ENCODE measurements at regions not wholly inside any gene's neighbourhood (a gene's known extent, or its start where the extent isn't known, plus 50 kb on each side); places are given as distances from the start of the nearest gene placed in this dataset.
"Not testable (repeated sequence)": the region's sequence is repeated elsewhere in the genome, so short reads cannot be mapped to it uniquely, and the experiment has no call there.

DNA sequence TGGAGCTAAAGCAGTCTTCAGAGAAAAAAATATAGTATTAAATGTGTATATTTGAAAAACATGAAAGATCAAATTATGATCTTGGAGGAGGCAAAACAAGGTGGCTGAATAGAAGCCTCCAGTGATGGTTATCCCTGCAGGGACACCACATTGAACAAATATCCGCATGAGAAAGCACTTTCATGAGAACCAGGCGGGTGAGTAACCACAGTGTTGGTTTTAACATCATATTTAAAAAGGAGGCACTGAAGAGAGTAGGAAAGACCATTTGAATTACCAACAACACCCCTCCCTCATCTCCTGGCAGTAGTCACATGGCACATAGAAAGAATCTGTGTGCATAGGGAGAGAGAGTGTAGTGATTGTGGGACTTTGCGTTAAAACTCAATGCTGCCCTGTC, 759.6 kb upstream of the NRXN1 start:
- Histone ChIP-seq H3K36me3 (ENCODE audit: insufficient read depth, low read length) (no peaks in the 10 kb centered on the region), H3K9me3 (ENCODE audit: low read length) (no peaks in the 10 kb centered on the region), H3K4me3 (ENCODE audit: low read length) (no peak overlapping the region), H3K4me1 (ENCODE audit: insufficient read depth, low read length) (no peaks in the 10 kb centered on the region), H3K27me3 (ENCODE audit: insufficient read depth, low read length, poor library complexity, severe bottlenecking) (no peaks in the 10 kb centered on the region), H3K27ac (ENCODE audit: low read depth, low read length) (no peak overlapping the region)
- CTCF ChIA-PET: no interaction called here
- H3K27me3 Mint-ChIP-seq: no peaks in the 10 kb centered on the region
- H3K36me3 Mint-ChIP-seq: no peaks in the 10 kb centered on the region
- H3K4me3 Mint-ChIP-seq: no peak overlapping the region
- no peak for DNase-seq
- POLR2A ChIA-PET: no interaction called here
- H3K9me3 Mint-ChIP-seq: peaks cover 3 to 18% (median 9%) of the 10 kb centered on the region in 5 donors
- H3K4me1 Mint-ChIP-seq: no peaks in the 10 kb centered on the region
- no peak overlapping the region for H3K27ac Mint-ChIP-seq

GRCh38 chr2:51790854-51791253, 758.9 kb upstream of the NRXN1 start:
- no peak for DNase-seq
- Histone ChIP-seq H3K4me3 (ENCODE audit: low read length) (no peak overlapping the region), H3K9me3 (ENCODE audit: low read length) (no peaks in the 10 kb centered on the region), H3K36me3 (ENCODE audit: insufficient read depth, low read length) (no peaks in the 10 kb centered on the region), H3K27ac (ENCODE audit: low read depth, low read length) (no peak overlapping the region), H3K27me3 (ENCODE audit: insufficient read depth, low read length, poor library complexity, severe bottlenecking) (no peaks in the 10 kb centered on the region), H3K4me1 (ENCODE audit: insufficient read depth, low read length) (no peaks in the 10 kb centered on the region)
- CTCF ChIA-PET: no interaction called here
- POLR2A ChIA-PET: no interaction called here
- H3K27me3 Mint-ChIP-seq: no peaks in the 10 kb centered on the region
- no peaks in the 10 kb centered on the region for H3K36me3 Mint-ChIP-seq
- H3K4me3 Mint-ChIP-seq: no peak overlapping the region
- no peaks in the 10 kb centered on the region for H3K4me1 Mint-ChIP-seq
- no peak overlapping the region for H3K27ac Mint-ChIP-seq
- peaks cover 0 to 15% (median 8%) of the 10 kb centered on the region in 5 donors for H3K9me3 Mint-ChIP-seq

GRCh38 chr2:51789918-51790317, 758.0 kb upstream of the NRXN1 start:
- Histone ChIP-seq H3K27ac (ENCODE audit: low read depth, low read length) (no peak overlapping the region), H3K36me3 (ENCODE audit: insufficient read depth, low read length) (no peaks in the 10 kb centered on the region), H3K4me3 (ENCODE audit: low read length) (no peak overlapping the region), H3K4me1 (ENCODE audit: insufficient read depth, low read length) (no peaks in the 10 kb centered on the region), H3K27me3 (ENCODE audit: insufficient read depth, low read length, poor library complexity, severe bottlenecking) (no peaks in the 10 kb centered on the region), H3K9me3 (ENCODE audit: low read length) (no peaks in the 10 kb centered on the region)
- H3K36me3 Mint-ChIP-seq: no peaks in the 10 kb centered on the region
- DNase-seq: no peak
- no peak overlapping the region for H3K27ac Mint-ChIP-seq
- H3K4me3 Mint-ChIP-seq: no peak overlapping the region
- no peaks in the 10 kb centered on the region for H3K4me1 Mint-ChIP-seq
- H3K27me3 Mint-ChIP-seq: no peaks in the 10 kb centered on the region
- peaks cover 0 to 15% (median 7%) of the 10 kb centered on the region in 5 donors for H3K9me3 Mint-ChIP-seq
- ChIA-PET POLR2A (no interaction called here), CTCF (no interaction called here)

- no peak overlapping the region for H3K4me3 Mint-ChIP-seq
- H3K4me1 ChIP-seq (ENCODE audit: insufficient read depth, low read length): no peaks in the 10 kb centered on the region
- CTCF ChIA-PET: no interaction called here
- H3K36me3 Mint-ChIP-seq: no peaks in the 10 kb centered on the region
- no peaks in the 10 kb centered on the region for H3K4me1 Mint-ChIP-seq
- H3K9me3 Mint-ChIP-seq: peaks cover 0 to 8% (median 2%) of the 10 kb centered on the region in 5 donors
- POLR2A ChIA-PET: no interaction called here
- no peaks in the 10 kb centered on the region for H3K27me3 Mint-ChIP-seq
- H3K9me3 ChIP-seq (ENCODE audit: low read length): no peaks in the 10 kb centered on the region
- H3K27ac Mint-ChIP-seq: no peak overlapping the region
- H3K36me3 ChIP-seq (ENCODE audit: insufficient read depth, low read length): no peaks in the 10 kb centered on the region
- H3K27ac ChIP-seq (ENCODE audit: low read depth, low read length): no peak overlapping the region
- no peak overlapping the region for H3K4me3 ChIP-seq (ENCODE audit: low read length)
- DNase-seq: no peak
- no peaks in the 10 kb centered on the region for H3K27me3 ChIP-seq (ENCODE audit: insufficient read depth, low read length, poor library complexity, severe bottlenecking)
These were observed 751.2 kb upstream of the NRXN1 start for GRCh38 chr2:51782921-51783765.

DNA sequence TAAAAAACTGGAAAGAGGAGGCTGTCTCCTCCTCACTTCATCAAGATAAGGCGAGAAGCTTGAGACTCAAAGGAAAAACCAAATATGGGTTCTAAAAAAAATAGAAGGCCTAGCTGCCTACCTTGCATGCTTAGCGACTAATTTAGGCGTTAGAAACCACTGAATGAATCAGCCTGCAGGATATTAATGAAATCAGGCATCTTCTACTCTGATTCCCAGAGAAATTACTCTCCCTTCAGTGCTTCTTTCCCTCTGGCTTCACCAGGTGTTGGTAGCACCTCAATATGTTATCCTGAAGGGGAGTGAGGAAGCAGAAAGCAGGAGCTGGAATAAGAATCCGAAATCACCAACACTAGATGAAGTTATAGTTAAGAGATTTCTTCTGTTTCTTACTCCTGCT, 749.8 kb upstream of the NRXN1 start:
- CTCF ChIA-PET: no interaction called here
- Histone ChIP-seq H3K27me3 (ENCODE audit: insufficient read depth, low read length, poor library complexity, severe bottlenecking) (no peaks in the 10 kb centered on the region), H3K27ac (ENCODE audit: low read depth, low read length) (no peak overlapping the region), H3K4me1 (ENCODE audit: insufficient read depth, low read length) (no peaks in the 10 kb centered on the region), H3K9me3 (ENCODE audit: low read length) (no peaks in the 10 kb centered on the region), H3K36me3 (ENCODE audit: insufficient read depth, low read length) (no peaks in the 10 kb centered on the region), H3K4me3 (ENCODE audit: low read length) (no peak overlapping the region)
- Mint-ChIP-seq H3K36me3 (no peaks in the 10 kb centered on the region), H3K27ac (no peak overlapping the region), H3K4me3 (no peak overlapping the region), H3K9me3 (peaks cover 1 to 13% (median 5%) of the 10 kb centered on the region in 5 donors), H3K4me1 (no peaks in the 10 kb centered on the region), H3K27me3 (no peaks in the 10 kb centered on the region)
- POLR2A ChIA-PET: no interaction called here
- DNase-seq: no peak

DNA sequence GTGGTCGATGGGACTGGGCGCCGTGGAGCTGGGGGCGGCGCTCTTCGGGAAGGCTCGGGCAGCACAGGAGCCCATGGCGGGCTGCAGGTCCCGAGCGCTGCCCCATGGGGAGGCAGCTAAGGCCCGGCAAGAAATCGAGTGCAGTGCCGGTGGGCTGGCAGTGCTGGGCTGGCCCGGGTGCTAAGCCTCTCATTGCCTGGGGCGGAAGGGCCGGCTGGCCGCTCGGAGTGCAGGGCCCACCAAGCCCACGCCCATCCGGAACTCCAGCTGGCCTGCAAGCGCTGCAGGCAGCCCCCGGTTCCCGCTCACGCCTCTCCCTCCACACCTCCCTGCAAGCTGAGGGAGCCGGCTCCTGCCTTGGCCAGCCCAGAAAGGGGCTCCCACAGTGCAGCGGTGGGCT, 748.4 kb upstream of the NRXN1 start:
- H3K9me3 ChIP-seq (ENCODE audit: low read length): no peaks in the 10 kb centered on the region
- H3K4me3 Mint-ChIP-seq: no peak overlapping the region
- H3K4me3 ChIP-seq (ENCODE audit: low read length): no peak overlapping the region
- H3K36me3 ChIP-seq (ENCODE audit: insufficient read depth, low read length): no peaks in the 10 kb centered on the region
- H3K27ac Mint-ChIP-seq: no peak overlapping the region
- no peaks in the 10 kb centered on the region for H3K27me3 Mint-ChIP-seq
- no peaks in the 10 kb centered on the region for H3K4me1 ChIP-seq (ENCODE audit: insufficient read depth, low read length)
- H3K36me3 Mint-ChIP-seq: no peaks in the 10 kb centered on the region
- H3K27ac ChIP-seq (ENCODE audit: low read depth, low read length): no peak overlapping the region
- peaks cover 1 to 24% (median 5%) of the 10 kb centered on the region in 5 donors for H3K9me3 Mint-ChIP-seq
- H3K27me3 ChIP-seq (ENCODE audit: insufficient read depth, low read length, poor library complexity, severe bottlenecking): no peaks in the 10 kb centered on the region
- H3K4me1 Mint-ChIP-seq: no peaks in the 10 kb centered on the region
- CTCF ChIA-PET: no interaction called here
- no peak for DNase-seq
- POLR2A ChIA-PET: no interaction called here

- H3K4me1 Mint-ChIP-seq; H3K4me1 ChIP-seq (ENCODE audit: insufficient read depth, low read length); H3K36me3 ChIP-seq (ENCODE audit: insufficient read depth, low read length); H3K4me3 Mint-ChIP-seq; H3K36me3 Mint-ChIP-seq; POLR2A ChIA-PET; CTCF ChIA-PET; H3K9me3 ChIP-seq (ENCODE audit: low read length); H3K27ac ChIP-seq (ENCODE audit: low read depth, low read length); H3K27ac Mint-ChIP-seq; H3K4me3 ChIP-seq (ENCODE audit: low read length); H3K27me3 Mint-ChIP-seq; DNase-seq; H3K27me3 ChIP-seq (ENCODE audit: insufficient read depth, low read length, poor library complexity, severe bottlenecking): not testable (repeated sequence)
- H3K9me3 Mint-ChIP-seq: peaks cover 1 to 24% (median 7%) of the 10 kb centered on the region in 5 donors
These were observed 747.8 kb upstream of the NRXN1 start for GRCh38 chr2:51779723-51780122.

DNA sequence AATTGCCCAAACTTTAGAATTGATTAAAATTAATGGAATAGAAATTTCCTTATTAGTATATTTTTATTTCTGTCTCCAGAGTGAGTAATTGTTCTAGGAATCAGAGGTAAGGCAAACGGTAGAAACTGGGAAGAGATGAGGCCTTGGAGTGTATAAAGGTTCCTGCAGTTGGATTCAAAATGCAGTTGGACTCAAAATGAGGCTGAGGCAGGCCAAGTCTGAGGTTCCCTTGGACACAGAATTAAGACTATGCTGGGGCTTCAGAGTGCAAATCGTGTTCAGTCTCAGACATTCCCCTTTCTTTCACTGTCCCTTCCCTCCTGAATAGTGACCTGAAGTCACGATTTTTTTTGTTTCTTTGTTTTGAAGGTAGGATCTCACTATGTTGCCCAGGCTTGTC, 746.9 kb upstream of the NRXN1 start:
- Histone ChIP-seq H3K4me1 (ENCODE audit: insufficient read depth, low read length) (no peaks in the 10 kb centered on the region), H3K36me3 (ENCODE audit: insufficient read depth, low read length) (no peaks in the 10 kb centered on the region), H3K4me3 (ENCODE audit: low read length) (no peak overlapping the region), H3K9me3 (ENCODE audit: low read length) (no peaks in the 10 kb centered on the region), H3K27ac (ENCODE audit: low read depth, low read length) (no peak overlapping the region), H3K27me3 (ENCODE audit: insufficient read depth, low read length, poor library complexity, severe bottlenecking) (no peaks in the 10 kb centered on the region)
- no peak overlapping the region for H3K27ac Mint-ChIP-seq
- ChIA-PET CTCF (no interaction called here), POLR2A (no interaction called here)
- DNase-seq: no peak
- H3K27me3 Mint-ChIP-seq: no peaks in the 10 kb centered on the region
- H3K9me3 Mint-ChIP-seq: peaks cover 1 to 21% (median 5%) of the 10 kb centered on the region in 5 donors
- H3K4me1 Mint-ChIP-seq: no peaks in the 10 kb centered on the region
- H3K36me3 Mint-ChIP-seq: no peaks in the 10 kb centered on the region
- H3K4me3 Mint-ChIP-seq: no peak overlapping the region

Measured in CD8-positive, alpha-beta memory T cell (primary cell).